ENCODE measurements at regions not wholly inside any gene's neighbourhood (a gene's known extent, or its start where the extent isn't known, plus 50 kb on each side); places are given as distances from the start of the nearest gene placed in this dataset.

- Histone ChIP-seq H3K36me3 (no peaks in the 10 kb centered on the region), H3K27ac (no peak overlapping the region), H3K4me3 (no peak overlapping the region), H3K4me1 (no peaks in the 10 kb centered on the region), H3K27me3 (peaks cover 2% of the 10 kb centered on the region), H3K9me3 (no peaks in the 10 kb centered on the region)
- DNase-seq: no peak
- intact Hi-C loops (cut with DNase I; ENCODE audit: low total_unique reads) (no loop called here), in situ Hi-C loops (cut with MboI; ENCODE audit: low pct_ligation_motif_present in 1 of 4, low pct_unique_long_range_greater_than_20kb in 1 of 4, low sequenced_read_pairs in 3 of 4) (loop anchor here in 1 of 4 donors (25.0 kb wide), 1 partner anchor 369 kb away; no protein-coding TSS in a partner anchor)
- 78 to 82% methylated on average over 7 to 13 of the region's 13 CpGs for WGBS, 2 donors (ENCODE audit: low coverage in 1 of 2)
- TF ChIP-seq CTCF (IDR thresholded peaks at IDR 0.05) (no peak), POLR2A (IDR thresholded peaks at IDR 0.05) (no peak), POLR2AphosphoS5 (IDR thresholded peaks at IDR 0.05) (no peak)
Observed at GRCh38 chr10:44056206-44056605, 328.7 kb downstream of the CXCL12 start.

GRCh38 chr10:44054046-44054445 is 330.9 kb downstream of the CXCL12 start:
- H3K27me3 ChIP-seq: peaks cover 2% of the 10 kb centered on the region
- in situ Hi-C loops (cut with MboI; ENCODE audit: low pct_ligation_motif_present in 1 of 4, low pct_unique_long_range_greater_than_20kb in 1 of 4, low sequenced_read_pairs in 3 of 4) (loop anchor here in 1 of 4 donors (25.0 kb wide), 1 partner anchor 367 kb away; no protein-coding TSS in a partner anchor), intact Hi-C loops (cut with DNase I; ENCODE audit: low total_unique reads) (loop anchor here (5.0 kb wide), 1 partner anchor 328 kb away; no protein-coding TSS in a partner anchor)
- 90 to 91% methylated on average over 4 of the region's 4 CpGs for WGBS, 2 donors (ENCODE audit: low coverage in 1 of 2)
- no peaks in the 10 kb centered on the region for H3K4me1 ChIP-seq
- no peaks in the 10 kb centered on the region for H3K9me3 ChIP-seq
- DNase-seq: no peak
- TF ChIP-seq CTCF (IDR thresholded peaks at IDR 0.05) (no peak), EP300 (IDR thresholded peaks at IDR 0.05; ENCODE audit: low read depth) (no peak), POLR2A (IDR thresholded peaks at IDR 0.05) (no peak), POLR2AphosphoS5 (IDR thresholded peaks at IDR 0.05) (no peak)
- no peak overlapping the region for H3K27ac ChIP-seq
- H3K4me3 ChIP-seq: no peak overlapping the region
- H3K36me3 ChIP-seq: no peaks in the 10 kb centered on the region

- intact Hi-C loops (cut with DNase I; ENCODE audit: low total_unique reads): loop anchor here (5.0 kb wide), 1 partner anchor 329 kb away; no protein-coding TSS in a partner anchor
- TF ChIP-seq POLR2AphosphoS5 (IDR thresholded peaks at IDR 0.05): no peak
- TF ChIP-seq POLR2A (IDR thresholded peaks at IDR 0.05): no peak
- no peak for TF ChIP-seq EP300 (IDR thresholded peaks at IDR 0.05; ENCODE audit: low read depth)
- TF ChIP-seq CTCF (IDR thresholded peaks at IDR 0.05): no peak
- H3K4me1 ChIP-seq: no peaks in the 10 kb centered on the region
- DNase-seq: no peak
- H3K27me3 ChIP-seq: peaks cover 2% of the 10 kb centered on the region
- H3K4me3 ChIP-seq: no peak overlapping the region
- no peaks in the 10 kb centered on the region for H3K9me3 ChIP-seq
- H3K36me3 ChIP-seq: no peaks in the 10 kb centered on the region
- in situ Hi-C loops (cut with MboI; ENCODE audit: low pct_ligation_motif_present in 1 of 4, low pct_unique_long_range_greater_than_20kb in 1 of 4, low sequenced_read_pairs in 3 of 4): loop anchor here in 1 of 4 donors (25.0 kb wide), 1 partner anchor 366 kb away; no protein-coding TSS in a partner anchor
- no peak overlapping the region for H3K27ac ChIP-seq
Observed at GRCh38 chr10:44053391-44053790, 331.5 kb downstream of the CXCL12 start.

- no peaks in the 10 kb centered on the region for H3K36me3 ChIP-seq
- no peaks in the 10 kb centered on the region for H3K9me3 ChIP-seq
- DNase-seq: no peak
- H3K27ac ChIP-seq: no peak overlapping the region
- no peak overlapping the region for H3K4me3 ChIP-seq
- intact Hi-C loops (cut with DNase I; ENCODE audit: low total_unique reads) (loop anchor here (5.0 kb wide), 1 partner anchor 331 kb away; no protein-coding TSS in a partner anchor), in situ Hi-C loops (cut with MboI; ENCODE audit: low pct_ligation_motif_present in 1 of 4, low pct_unique_long_range_greater_than_20kb in 1 of 4, low sequenced_read_pairs in 3 of 4) (loop anchor here in 1 of 4 donors (25.0 kb wide), 1 partner anchor 364 kb away; no protein-coding TSS in a partner anchor)
- no peaks in the 10 kb centered on the region for H3K27me3 ChIP-seq
- 48 to 51% methylated on average over 8 to 10 of the region's 10 CpGs for WGBS, 2 donors (ENCODE audit: low coverage in 1 of 2)
- no peak for TF ChIP-seq CTCF (IDR thresholded peaks at IDR 0.05)
- TF ChIP-seq EP300 (IDR thresholded peaks at IDR 0.05; ENCODE audit: low read depth): no peak
- TF ChIP-seq POLR2AphosphoS5 (IDR thresholded peaks at IDR 0.05): no peak
- no peak for TF ChIP-seq POLR2A (IDR thresholded peaks at IDR 0.05)
- peaks cover 0 to 8% (median 4%) of the 10 kb centered on the region in 4 donors for H3K4me1 ChIP-seq
Observed at GRCh38 chr10:44051584-44052385, 333.1 kb downstream of the CXCL12 start.

All from transverse colon (tissue), 4 donors.